Keratinocyte (primary cell): ENCODE measurements at regions not wholly inside any gene's neighbourhood (a gene's known extent, or its start where the extent isn't known, plus 50 kb on each side); places are given as distances from the start of the nearest gene placed in this dataset.

Experiments
- DNase-seq: peaks from one replicate; pipeline ENCODE4 v3.0.0-alpha.2; 2011; ENCODE audit warnings: low read depth, missing footprints, low spot score
- FAIRE-seq: peaks from 2 replicates; lab custom pipeline; 2011; peaks lifted over from hg19 to GRCh38; lab: Jason Lieb, UNC
- H2AFZ ChIP-seq: 2 replicates; pipeline ENCODE4 v1.6.0; 2012; ENCODE audit warnings: low read length, control low read depth, inconsistent platforms; ENCODE audit not compliant: control insufficient read depth
- H3K27ac ChIP-seq: 2 replicates; pipeline ENCODE4 v1.5.1; 2011; ENCODE audit warnings: low read length; ENCODE audit not compliant: control insufficient read depth, insufficient read depth
- H3K27me3 ChIP-seq: 3 replicates; pipeline ENCODE4 v1.6.0; 2011; ENCODE audit warnings: low read length; ENCODE audit not compliant: control insufficient read depth, insufficient read depth; ENCODE audit errors: extremely low read depth
- H3K36me3 ChIP-seq, 2 experiments: 2 replicates in 1 of 2; 3 replicates in 1 of 2; pipeline ENCODE4 v1.5.1; 2011; ENCODE audit warnings: low read length in 2 of 2, mild to moderate bottlenecking in 1 of 2; ENCODE audit not compliant: control insufficient read depth in 2 of 2, insufficient read depth in 2 of 2; ENCODE audit errors: extremely low read depth in 1 of 2
- H3K4me1 ChIP-seq: 3 replicates; pipeline ENCODE4 v1.5.1; 2011; ENCODE audit warnings: low read length; ENCODE audit not compliant: control insufficient read depth, insufficient read depth; ENCODE audit errors: extremely low read depth
- H3K4me2 ChIP-seq: 3 replicates; pipeline ENCODE4 v1.6.0; 2011; ENCODE audit warnings: low read depth, low read length; ENCODE audit not compliant: control insufficient read depth, insufficient read depth; ENCODE audit errors: extremely low read depth
- H3K4me3 ChIP-seq, 3 experiments: fragments of 200-600 bp in 1 of 3; sonication (generic) in 1 of 3; 2 replicates in 2 of 3; 3 replicates in 1 of 3; pipeline ENCODE4 v1.5.1; 2011 to 2016; ENCODE audit warnings: low read length in 3 of 3, mild to moderate bottlenecking in 3 of 3, control low read depth in 2 of 3, inconsistent platforms in 1 of 3, low read depth in 1 of 3, mixed read lengths in 1 of 3, mixed run types in 1 of 3, moderate library complexity in 1 of 3; ENCODE audit not compliant: control insufficient read depth in 2 of 3, insufficient read depth in 2 of 3; ENCODE audit errors: extremely low read depth in 1 of 3
- H3K79me2 ChIP-seq: 2 replicates; pipeline ENCODE4 v1.6.0; 2012; ENCODE audit warnings: low read length; ENCODE audit not compliant: control insufficient read depth, insufficient read depth
- H3K9ac ChIP-seq: 3 replicates; pipeline ENCODE4 v1.6.0; 2011; ENCODE audit warnings: low read length; ENCODE audit not compliant: control insufficient read depth, insufficient read depth; ENCODE audit errors: extremely low read depth
- H3K9me1 ChIP-seq: 3 replicates; pipeline ENCODE4 v1.6.0; 2011; ENCODE audit warnings: low read length; ENCODE audit not compliant: control insufficient read depth, insufficient read depth; ENCODE audit errors: extremely low read depth
- H3K9me3 ChIP-seq: 2 replicates; pipeline ENCODE4 v1.5.1; 2012; ENCODE audit warnings: low read depth, low read length; ENCODE audit not compliant: control insufficient read depth
- H4K20me1 ChIP-seq: 3 replicates; pipeline ENCODE4 v1.6.0; 2011; ENCODE audit warnings: low read length; ENCODE audit not compliant: control insufficient read depth, insufficient read depth; ENCODE audit errors: extremely low read depth
- EZH2 ChIP-seq: IDR thresholded peaks from one replicate; pipeline ENCODE4 v1.6.1; 2012; ENCODE audit warnings: inconsistent platforms, mild to moderate bottlenecking, low read length, moderate library complexity
- dilution Hi-C: fragments of 300-500 bp; cut with MboI; formaldehyde crosslinking; loops from one replicate; pipeline ENCODE4 v1.7.0; 2020; ENCODE audit warnings: low sequenced_read_pairs; ENCODE audit not compliant: extremely low pct_ligation_motif_present
- TF ChIP-seq, protein P1 (sequence below), 3 experiments: IDR thresholded peaks in 1 of 3; conservative IDR thresholded peaks in 1 of 3; optimal IDR thresholded peaks in 1 of 3; 2 replicates in 2 of 3; 3 replicates in 1 of 3; pipeline versions ENCODE3 to v1.5.1; 2011; ENCODE audit warnings: low read length in 3 of 3, mild to moderate bottlenecking in 3 of 3, moderate library complexity in 2 of 3, control low read depth in 1 of 3, inconsistent platforms in 1 of 3; ENCODE audit not compliant: insufficient read depth in 2 of 3; ENCODE audit errors: extremely low read depth in 1 of 3

DNA sequence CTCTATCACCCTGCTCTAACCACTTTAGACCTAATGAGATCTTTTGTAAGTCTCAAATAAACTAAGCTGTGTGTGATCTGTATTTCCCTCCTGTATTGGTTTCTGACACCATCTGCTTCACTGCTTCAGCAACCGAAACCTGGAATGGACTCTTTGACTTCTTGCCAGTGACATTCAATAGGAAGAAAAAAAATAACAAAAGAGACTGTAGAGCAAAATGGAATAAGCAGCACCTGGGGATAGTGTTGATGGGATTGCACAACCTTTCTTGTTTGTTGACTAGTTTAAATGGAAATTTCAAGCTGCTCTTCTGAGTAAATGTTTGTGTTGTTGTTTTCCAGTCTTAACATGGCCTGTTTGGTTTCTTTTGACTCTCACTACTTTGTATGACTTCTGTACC lies 888.6 kb upstream of the SEL1L start:
- DNase-seq = no peak
- dilution Hi-C loops = no loop called here

DNA sequence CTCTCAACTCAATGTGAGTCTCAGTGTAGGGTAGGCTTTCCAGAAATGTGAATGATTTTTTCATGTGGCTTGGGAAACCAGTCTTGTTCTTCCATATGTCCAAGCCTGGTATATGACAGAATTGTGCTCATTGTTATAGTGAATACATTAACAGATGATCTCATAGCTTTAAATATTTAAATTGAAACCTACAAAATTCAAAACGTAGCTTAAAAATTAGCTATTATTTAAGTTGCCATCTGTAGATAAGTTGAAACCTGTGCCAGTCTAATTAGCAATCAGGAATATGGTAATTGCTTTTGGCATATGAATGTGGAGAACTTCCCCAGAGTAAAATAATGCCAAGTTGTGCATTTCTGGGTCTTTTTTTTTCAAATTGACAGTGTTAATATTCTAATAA lies 891.6 kb upstream of the SEL1L start:
- TF ChIP-seq, protein P1, sequence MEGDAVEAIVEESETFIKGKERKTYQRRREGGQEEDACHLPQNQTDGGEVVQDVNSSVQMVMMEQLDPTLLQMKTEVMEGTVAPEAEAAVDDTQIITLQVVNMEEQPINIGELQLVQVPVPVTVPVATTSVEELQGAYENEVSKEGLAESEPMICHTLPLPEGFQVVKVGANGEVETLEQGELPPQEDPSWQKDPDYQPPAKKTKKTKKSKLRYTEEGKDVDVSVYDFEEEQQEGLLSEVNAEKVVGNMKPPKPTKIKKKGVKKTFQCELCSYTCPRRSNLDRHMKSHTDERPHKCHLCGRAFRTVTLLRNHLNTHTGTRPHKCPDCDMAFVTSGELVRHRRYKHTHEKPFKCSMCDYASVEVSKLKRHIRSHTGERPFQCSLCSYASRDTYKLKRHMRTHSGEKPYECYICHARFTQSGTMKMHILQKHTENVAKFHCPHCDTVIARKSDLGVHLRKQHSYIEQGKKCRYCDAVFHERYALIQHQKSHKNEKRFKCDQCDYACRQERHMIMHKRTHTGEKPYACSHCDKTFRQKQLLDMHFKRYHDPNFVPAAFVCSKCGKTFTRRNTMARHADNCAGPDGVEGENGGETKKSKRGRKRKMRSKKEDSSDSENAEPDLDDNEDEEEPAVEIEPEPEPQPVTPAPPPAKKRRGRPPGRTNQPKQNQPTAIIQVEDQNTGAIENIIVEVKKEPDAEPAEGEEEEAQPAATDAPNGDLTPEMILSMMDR (optimal IDR thresholded peaks at IDR 0.05 in 1 of 3, IDR thresholded peaks at IDR 0.05 in 1 of 3, conservative IDR thresholded peaks at IDR 0.05 in 1 of 3; ENCODE audit: extremely low read depth in 1 of 3, insufficient read depth in 2 of 3, low read length in 3 of 3) = no peak
- TF ChIP-seq EZH2 = no peak
- H3K36me3 ChIP-seq = no peaks in the 10 kb centered on the region
- no peaks in the 10 kb centered on the region for H3K9me3 ChIP-seq
- no peak for DNase-seq
- H3K4me2 ChIP-seq = no peak overlapping the region
- H3K9ac ChIP-seq = no peak overlapping the region
- H3K9me1 ChIP-seq = no peaks in the 10 kb centered on the region
- no peak overlapping the region for H3K27ac ChIP-seq
- no peaks in the 10 kb centered on the region for H3K4me1 ChIP-seq
- no peaks in the 10 kb centered on the region for H3K79me2 ChIP-seq
- H4K20me1 ChIP-seq = no peaks in the 10 kb centered on the region
- H2AFZ ChIP-seq = no peak overlapping the region
- no peak for FAIRE-seq
- no peak overlapping the region for H3K4me3 ChIP-seq
- dilution Hi-C loops = no loop called here
- no peaks in the 10 kb centered on the region for H3K27me3 ChIP-seq

More for the DNA sequence above, 888.6 kb upstream of the SEL1L start:
- no peak overlapping the region for H3K4me3 ChIP-seq
- no peak overlapping the region for H3K4me2 ChIP-seq
- no peaks in the 10 kb centered on the region for H3K9me3 ChIP-seq
- no peak for TF ChIP-seq EZH2
- TF ChIP-seq, protein P1 (optimal IDR thresholded peaks at IDR 0.05 in 1 of 3, IDR thresholded peaks at IDR 0.05 in 1 of 3, conservative IDR thresholded peaks at IDR 0.05 in 1 of 3; ENCODE audit: extremely low read depth in 1 of 3, insufficient read depth in 2 of 3, low read length in 3 of 3) = no peak
- no peak overlapping the region for H3K9ac ChIP-seq
- H4K20me1 ChIP-seq = no peaks in the 10 kb centered on the region
- H3K9me1 ChIP-seq = no peaks in the 10 kb centered on the region
- no peak for FAIRE-seq
- H3K27ac ChIP-seq = no peak overlapping the region
- no peaks in the 10 kb centered on the region for H3K27me3 ChIP-seq
- H3K79me2 ChIP-seq = no peaks in the 10 kb centered on the region
- H3K4me1 ChIP-seq = no peaks in the 10 kb centered on the region
- no peaks in the 10 kb centered on the region for H3K36me3 ChIP-seq
- H2AFZ ChIP-seq = no peak overlapping the region
